ENCODE measurements at regions not wholly inside any gene's neighbourhood (a gene's known extent, or its start where the extent isn't known, plus 50 kb on each side); places are given as distances from the start of the nearest gene placed in this dataset.

GRCh38 chr7:110531186-110531585 lies 559.7 kb upstream of the LRRN3 start:
- H3K9me3 Mint-ChIP-seq = peaks cover 9% of the 10 kb centered on the region
- TF ChIP-seq CTCF (IDR thresholded peaks at IDR 0.05; ENCODE audit: unreplicated experiment) = no peak
- no peak overlapping the region for H3K27ac Mint-ChIP-seq
- no peaks in the 10 kb centered on the region for H3K27me3 Mint-ChIP-seq (ENCODE audit: low read depth)
- peaks cover 18% of the 10 kb centered on the region for H3K4me1 Mint-ChIP-seq
- DNase-seq (ENCODE audit: low spot score in 2 of 2, unreplicated experiment in 2 of 2) = no peak
- H3K36me3 Mint-ChIP-seq = no peaks in the 10 kb centered on the region
- no peak overlapping the region for H3K4me3 Mint-ChIP-seq

GRCh38 chr7:110534241-110534931 lies 556.5 kb upstream of the LRRN3 start:
- TF ChIP-seq CTCF (IDR thresholded peaks at IDR 0.05; ENCODE audit: unreplicated experiment) = no peak
- DNase-seq (ENCODE audit: low spot score in 2 of 2, unreplicated experiment in 2 of 2) = no peak
- Mint-ChIP-seq H3K4me1 (peaks cover 18% of the 10 kb centered on the region), H3K4me3 (no peak overlapping the region), H3K9me3 (no peaks in the 10 kb centered on the region), H3K27ac (peak overlapping the region; percentile 37), H3K27me3 (ENCODE audit: low read depth) (no peaks in the 10 kb centered on the region), H3K36me3 (no peaks in the 10 kb centered on the region)

GRCh38 chr7:110539216-110539615 lies 551.7 kb upstream of the LRRN3 start:
- DNase-seq (ENCODE audit: low spot score in 2 of 2, unreplicated experiment in 2 of 2) = no peak
- peaks cover 11% of the 10 kb centered on the region for H3K4me1 Mint-ChIP-seq
- no peaks in the 10 kb centered on the region for H3K36me3 Mint-ChIP-seq
- TF ChIP-seq CTCF (IDR thresholded peaks at IDR 0.05; ENCODE audit: unreplicated experiment) = no peak
- H3K4me3 Mint-ChIP-seq = no peak overlapping the region
- no peaks in the 10 kb centered on the region for H3K27me3 Mint-ChIP-seq (ENCODE audit: low read depth)
- H3K27ac Mint-ChIP-seq = no peak overlapping the region
- peaks cover 6% of the 10 kb centered on the region for H3K9me3 Mint-ChIP-seq

- no peak for DNase-seq (ENCODE audit: low spot score in 2 of 2, unreplicated experiment in 2 of 2)
- TF ChIP-seq CTCF (IDR thresholded peaks at IDR 0.05; ENCODE audit: unreplicated experiment) = no peak
- Mint-ChIP-seq H3K4me1 (no peaks in the 10 kb centered on the region), H3K27me3 (ENCODE audit: low read depth) (no peaks in the 10 kb centered on the region), H3K9me3 (peaks cover 6% of the 10 kb centered on the region), H3K4me3 (no peak overlapping the region), H3K27ac (no peak overlapping the region), H3K36me3 (no peaks in the 10 kb centered on the region)
These were observed 549.0 kb upstream of the LRRN3 start for GRCh38 chr7:110541962-110542361.

- Mint-ChIP-seq H3K27me3 (ENCODE audit: low read depth) (no peaks in the 10 kb centered on the region), H3K27ac (no peak overlapping the region), H3K4me1 (no peaks in the 10 kb centered on the region), H3K4me3 (no peak overlapping the region), H3K9me3 (peaks cover 6% of the 10 kb centered on the region), H3K36me3 (no peaks in the 10 kb centered on the region)
- no peak for TF ChIP-seq CTCF (IDR thresholded peaks at IDR 0.05; ENCODE audit: unreplicated experiment)
- DNase-seq (ENCODE audit: low spot score in 2 of 2, unreplicated experiment in 2 of 2) = no peak
These were observed 546.7 kb upstream of the LRRN3 start for GRCh38 chr7:110544194-110544593.

GRCh38 chr7:110548372-110548771 lies 542.6 kb upstream of the LRRN3 start:
- no peak for TF ChIP-seq CTCF (IDR thresholded peaks at IDR 0.05; ENCODE audit: unreplicated experiment)
- peaks cover 14% of the 10 kb centered on the region for H3K9me3 Mint-ChIP-seq
- DNase-seq (ENCODE audit: low spot score in 2 of 2, unreplicated experiment in 2 of 2) = no peak
- H3K36me3 Mint-ChIP-seq = no peaks in the 10 kb centered on the region
- no peak overlapping the region for H3K27ac Mint-ChIP-seq
- no peak overlapping the region for H3K4me3 Mint-ChIP-seq
- no peaks in the 10 kb centered on the region for H3K27me3 Mint-ChIP-seq (ENCODE audit: low read depth)
- H3K4me1 Mint-ChIP-seq = no peaks in the 10 kb centered on the region

Data from mesothelial cell of epicardium (in vitro differentiated cells).